GM12873 (cell line): ENCODE measurements at regions not wholly inside any gene's neighbourhood (a gene's known extent, or its start where the extent isn't known, plus 50 kb on each side); places are given as distances from the start of the nearest gene placed in this dataset.

Experiments
- TF ChIP-seq, protein P1 (sequence below): IDR thresholded peaks from 2 replicates; pipeline ENCODE4 v1.5.1; 2012; ENCODE audit warnings: low read depth, mild to moderate bottlenecking, moderate library complexity, low read length, control low read depth; ENCODE audit not compliant: insufficient read depth; ENCODE audit errors: missing control alignments

DNA sequence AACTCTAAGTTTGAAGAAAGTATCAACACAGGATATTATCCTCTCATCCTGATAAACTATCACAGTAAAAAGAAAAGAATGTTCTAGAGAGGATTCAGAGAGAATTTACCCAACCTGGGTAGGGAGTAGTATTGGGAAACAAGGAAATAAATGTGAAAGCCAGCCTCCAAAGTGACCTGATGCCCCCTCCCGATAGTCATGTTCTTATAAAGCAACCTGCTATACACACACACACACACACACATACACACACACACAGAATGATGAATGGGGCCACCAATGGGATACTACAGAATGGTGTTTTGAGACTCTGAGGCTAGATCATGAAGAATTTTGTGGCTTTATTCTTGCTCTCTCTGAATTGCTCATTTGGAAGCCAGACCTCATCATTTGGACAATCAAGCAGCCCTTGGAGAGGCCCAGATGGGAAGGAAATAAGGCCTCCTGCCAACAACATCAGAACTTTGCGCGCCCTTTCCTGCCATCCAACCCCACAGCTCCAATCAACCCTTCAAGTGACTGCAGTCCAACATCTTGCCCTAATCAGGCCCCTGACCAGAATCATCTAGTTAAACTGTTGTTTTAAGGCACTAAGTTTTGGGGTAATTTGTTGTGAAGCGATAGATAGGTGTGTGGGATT lies 807.9 kb upstream of the ARGLU1 start:
- TF ChIP-seq, protein P1, sequence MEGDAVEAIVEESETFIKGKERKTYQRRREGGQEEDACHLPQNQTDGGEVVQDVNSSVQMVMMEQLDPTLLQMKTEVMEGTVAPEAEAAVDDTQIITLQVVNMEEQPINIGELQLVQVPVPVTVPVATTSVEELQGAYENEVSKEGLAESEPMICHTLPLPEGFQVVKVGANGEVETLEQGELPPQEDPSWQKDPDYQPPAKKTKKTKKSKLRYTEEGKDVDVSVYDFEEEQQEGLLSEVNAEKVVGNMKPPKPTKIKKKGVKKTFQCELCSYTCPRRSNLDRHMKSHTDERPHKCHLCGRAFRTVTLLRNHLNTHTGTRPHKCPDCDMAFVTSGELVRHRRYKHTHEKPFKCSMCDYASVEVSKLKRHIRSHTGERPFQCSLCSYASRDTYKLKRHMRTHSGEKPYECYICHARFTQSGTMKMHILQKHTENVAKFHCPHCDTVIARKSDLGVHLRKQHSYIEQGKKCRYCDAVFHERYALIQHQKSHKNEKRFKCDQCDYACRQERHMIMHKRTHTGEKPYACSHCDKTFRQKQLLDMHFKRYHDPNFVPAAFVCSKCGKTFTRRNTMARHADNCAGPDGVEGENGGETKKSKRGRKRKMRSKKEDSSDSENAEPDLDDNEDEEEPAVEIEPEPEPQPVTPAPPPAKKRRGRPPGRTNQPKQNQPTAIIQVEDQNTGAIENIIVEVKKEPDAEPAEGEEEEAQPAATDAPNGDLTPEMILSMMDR = no peak

DNA sequence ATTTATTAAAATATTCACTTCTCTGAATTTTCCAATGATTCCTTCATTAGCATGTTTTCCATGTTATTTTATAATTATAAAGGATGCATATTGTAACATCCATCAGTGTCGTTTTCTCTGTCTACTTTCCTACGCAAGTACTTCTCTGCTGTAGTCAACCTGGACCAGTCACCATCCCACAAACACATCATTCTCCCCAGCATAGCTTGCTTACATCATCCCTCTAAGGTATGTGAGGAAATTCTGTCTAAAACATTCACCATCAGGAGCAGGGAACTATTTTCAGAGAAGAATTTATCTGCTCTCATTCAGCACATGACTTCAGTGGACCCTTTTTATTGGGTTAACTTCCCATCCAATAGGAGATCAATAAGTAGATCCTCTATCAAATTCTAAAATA lies 806.1 kb upstream of the ARGLU1 start:
- TF ChIP-seq, protein P1 = no peak

DNA sequence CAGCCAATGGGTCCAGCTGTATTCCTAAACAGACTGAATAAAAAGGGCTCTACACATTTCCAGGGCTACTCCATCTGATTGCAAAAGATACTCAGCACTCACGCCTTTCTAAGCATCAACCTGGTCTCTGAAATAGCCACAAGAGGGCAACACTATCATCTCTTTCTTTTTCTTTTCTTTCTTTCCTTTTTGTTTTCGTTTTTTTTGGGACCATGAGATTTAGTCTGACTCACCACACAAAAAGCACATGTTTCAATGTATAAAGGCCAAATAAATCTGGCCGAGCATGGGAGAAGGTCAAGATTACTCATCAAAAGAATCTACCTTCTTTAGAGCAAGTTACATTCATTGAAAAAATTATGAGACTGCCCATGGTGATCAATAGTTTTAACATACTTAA lies 805.6 kb upstream of the ARGLU1 start:
- TF ChIP-seq, protein P1 = no peak

DNA sequence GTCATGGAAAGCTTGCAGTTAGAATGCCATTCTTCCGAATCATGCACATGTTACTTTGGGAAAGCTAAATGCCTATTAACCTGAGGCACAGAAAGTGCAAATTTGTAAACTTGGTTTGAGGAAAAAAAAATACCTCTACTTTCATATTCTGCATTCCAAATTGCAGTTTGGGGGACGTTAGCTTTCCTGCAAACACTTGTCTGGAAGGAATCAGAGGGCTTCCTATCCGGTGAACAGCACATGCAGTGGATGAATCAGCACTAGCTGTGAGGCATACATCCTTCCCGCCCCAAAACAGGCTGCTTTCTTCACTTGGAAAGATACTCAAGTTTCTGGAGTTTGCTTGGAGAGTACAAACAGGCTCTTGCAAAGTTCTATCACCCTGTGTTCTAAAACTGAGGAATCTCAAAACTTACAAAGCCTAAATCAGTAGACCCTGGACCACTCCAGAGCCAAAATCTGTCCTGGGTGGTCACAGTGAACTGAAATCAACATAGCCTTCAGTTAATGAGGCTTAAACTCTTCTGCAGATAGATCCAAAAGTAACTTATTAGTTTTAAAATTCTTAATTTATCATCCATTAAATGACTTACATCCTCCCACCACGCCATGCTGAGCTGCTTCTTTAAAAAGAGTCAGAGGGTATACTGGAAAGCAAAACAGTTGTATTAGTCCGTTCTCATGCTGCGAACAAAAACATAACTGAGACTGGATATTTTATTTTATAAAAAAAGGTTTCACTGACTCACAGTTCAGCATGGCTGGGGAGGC lies 802.3 kb upstream of the ARGLU1 start:
- TF ChIP-seq, protein P1 = no peak

DNA sequence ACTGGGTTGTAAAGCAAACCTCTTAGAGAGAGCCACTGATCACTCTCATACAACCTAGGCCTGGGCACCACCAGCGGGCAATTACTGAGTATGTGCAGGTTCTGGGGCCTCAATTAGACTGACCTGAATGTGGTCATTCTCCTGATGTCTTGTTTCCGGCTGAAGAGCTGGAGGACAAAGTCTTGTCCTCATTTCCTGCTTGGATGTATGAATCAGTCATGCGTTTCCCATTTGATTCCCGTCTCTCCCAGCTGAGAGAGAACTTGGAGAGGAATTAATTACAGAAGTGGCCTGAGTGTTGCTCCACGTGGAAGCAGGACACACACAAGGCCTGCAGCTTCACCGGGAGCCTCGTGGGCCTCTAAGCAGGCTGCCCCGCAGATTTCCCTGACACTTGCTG lies 799.3 kb upstream of the ARGLU1 start:
- TF ChIP-seq, protein P1 = no peak

DNA sequence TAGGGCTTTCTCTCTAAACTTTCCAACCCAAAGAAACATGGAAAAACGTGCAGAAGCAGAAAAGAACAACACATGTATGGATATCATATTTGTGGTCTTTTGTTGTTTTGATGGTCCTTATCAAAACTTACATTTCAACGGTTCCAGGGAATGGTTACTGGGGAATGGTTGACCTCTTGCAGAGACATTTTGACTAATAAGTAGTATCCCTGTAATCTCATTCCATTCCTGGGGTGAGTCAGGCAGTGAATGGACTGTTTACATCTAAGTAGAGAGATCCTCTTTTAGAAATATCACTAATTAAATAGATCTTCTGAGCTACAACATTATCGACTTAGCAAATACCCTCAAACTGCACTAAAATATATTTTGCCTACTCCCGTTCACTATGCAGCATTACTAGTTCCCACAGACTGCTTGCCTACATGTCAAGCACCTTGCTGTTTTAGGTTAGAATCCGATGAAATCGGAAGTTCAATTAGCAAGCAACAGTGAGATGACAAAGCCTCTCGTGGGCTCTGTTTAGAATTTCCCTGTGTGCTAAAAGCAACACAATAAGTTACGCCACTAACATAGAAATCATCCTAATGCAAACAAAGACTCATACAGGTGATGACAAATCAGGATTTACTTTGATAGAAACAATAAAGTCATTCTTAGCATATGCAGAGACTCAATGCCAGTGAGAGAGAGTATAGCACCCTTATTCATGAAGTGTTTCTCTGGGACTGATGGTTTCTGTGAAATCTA lies 797.7 kb upstream of the ARGLU1 start:
- TF ChIP-seq, protein P1 = no peak

DNA sequence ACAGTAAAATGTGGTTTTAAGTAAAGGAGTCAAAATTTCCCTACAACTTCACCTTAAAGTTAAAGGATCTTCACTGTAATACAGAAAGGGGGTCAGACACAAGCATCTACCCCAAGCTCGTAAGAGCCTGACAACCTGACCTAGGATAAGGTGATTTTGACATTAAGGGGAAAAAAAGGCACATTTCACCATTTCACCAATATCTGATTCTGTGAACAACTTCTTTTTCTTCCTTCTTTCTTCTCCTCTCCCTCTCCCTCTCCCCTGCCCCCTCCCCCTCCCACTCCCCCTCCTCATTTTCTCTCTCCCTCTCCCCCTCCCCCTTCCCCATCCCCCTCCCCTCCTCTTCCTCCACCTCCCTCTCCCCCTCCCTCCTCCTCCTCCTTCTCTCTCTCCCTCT lies 796.7 kb upstream of the ARGLU1 start:
- TF ChIP-seq, protein P1 = no peak
